K562 (cell line): ENCODE measurements at regions not wholly inside any gene's neighbourhood (a gene's known extent, or its start where the extent isn't known, plus 50 kb on each side); places are given as distances from the start of the nearest gene placed in this dataset.

Experiments used
- ATAC-seq: fragments of 200-7000 bp; cut with Tn5 transposase; 3 replicates; pipeline ENCODE4 v1.9.1; 2020; ENCODE audit warnings: moderate library complexity
- BruUV-seq: library from RNA; stranded (reverse); fragments of 400-500 nt; replicated peaks from 2 replicates; lab custom pipeline; 2021; lab: Mats Ljungman, UMichigan
- CTCF ChIA-PET: fragments of 300-600 bp; formaldehyde crosslinking; extraction: SDS; loops from one replicate; lab custom pipeline; 2021; ENCODE audit warnings: low intra/inter-chr PET ratio; lab: Yijun Ruan, JAX
- POLR2A ChIA-PET: fragments of 300-600, 350-650 bp; sonication (Branson Sonifier 250); formaldehyde crosslinking; extraction: SDS; loops from one replicate; lab custom pipeline; 2021; ENCODE audit warnings: antibody characterized with exemption, inconsistent platforms; lab: Yijun Ruan, JAX
- DNase-seq, 4 experiments: peaks; one replicate each; pipeline versions ENCODE4 v3.0.0 to v3.0.0-alpha.2; 2011 to 2018; ENCODE audit warnings: low spot score in 3 of 4, mixed read lengths in 3 of 4; ENCODE audit errors: extremely low read depth in 1 of 4
- FAIRE-seq: peaks from 2 replicates; lab custom pipeline; 2011; peaks lifted over from hg19 to GRCh38; lab: Jason Lieb, UNC
- H2AFZ ChIP-seq: 2 replicates; pipeline ENCODE4 v1.6.0; 2011; ENCODE audit warnings: low read depth, low read length, control low read depth, inconsistent platforms
- H3K27ac ChIP-seq: fragments of 200-600 bp; 3 replicates; pipeline ENCODE4 v1.8.0; 2011; ENCODE audit warnings: low read depth, mild to moderate bottlenecking, control low read depth, inconsistent platforms, low read length, moderate library complexity, mixed read lengths; ENCODE audit errors: extremely low read depth
- H3K27me3 ChIP-seq, 2 experiments: fragments of 300-600 bp in 1 of 2; 2 replicates in 1 of 2; 3 replicates in 1 of 2; pipeline versions ENCODE4 v1.6.0 to v1.8.0; 2011; ENCODE audit warnings: inconsistent platforms in 2 of 2, low read length in 2 of 2, mild to moderate bottlenecking in 1 of 2, mixed read lengths in 1 of 2, moderate library complexity in 1 of 2; ENCODE audit not compliant: control insufficient read depth in 2 of 2, insufficient read depth in 2 of 2
- H3K36me3 ChIP-seq: fragments of 300-600 bp; 3 replicates; pipeline ENCODE4 v1.8.0; 2011; ENCODE audit warnings: mild to moderate bottlenecking, low read length, inconsistent platforms; ENCODE audit not compliant: control insufficient read depth, insufficient read depth
- H3K4me1 ChIP-seq, 2 experiments: fragments of 200-600 bp in 1 of 2; replicated peaks in 1 of 2; 2 replicates in 1 of 2; 3 replicates in 1 of 2; pipeline versions ENCODE4 v1.5.1 to v1.8.0; 2011; ENCODE audit warnings: inconsistent platforms in 2 of 2, low read length in 2 of 2, mild to moderate bottlenecking in 1 of 2, mixed read lengths in 1 of 2, moderate library complexity in 1 of 2; ENCODE audit not compliant: control insufficient read depth in 2 of 2, insufficient read depth in 2 of 2
- H3K4me2 ChIP-seq: 2 replicates; pipeline ENCODE4 v1.6.1; 2011; ENCODE audit warnings: low read length, control low read depth, inconsistent platforms, mixed read lengths; ENCODE audit not compliant: insufficient read depth
- H3K4me3 ChIP-seq: fragments of 200-600 bp; sonication (generic), shearing (Covaris generic); 2 replicates; pipeline ENCODE4 v1.5.1; 2016; ENCODE audit warnings: control low read depth, inconsistent platforms
- H3K79me2 ChIP-seq: fragments of 200-600 bp; 3 replicates; pipeline ENCODE4 v1.8.0; 2011; ENCODE audit warnings: low read length, inconsistent platforms; ENCODE audit not compliant: control insufficient read depth, insufficient read depth
- H3K9ac ChIP-seq, 2 experiments: 2 replicates each; pipeline versions ENCODE4 v1.6.0 to v1.6.1; 2011; ENCODE audit warnings: low read depth in 2 of 2, low read length in 2 of 2, control low read depth in 1 of 2, inconsistent platforms in 1 of 2, mild to moderate bottlenecking in 1 of 2, mixed read lengths in 1 of 2; ENCODE audit not compliant: insufficient read depth in 1 of 2
- H3K9me1 ChIP-seq: one replicate; pipeline ENCODE4 v1.6.0; 2011; ENCODE audit warnings: inconsistent platforms, mild to moderate bottlenecking, low read length, moderate library complexity; ENCODE audit not compliant: control insufficient read depth, insufficient read depth
- H3K9me3 ChIP-seq: replicated peaks from 2 replicates; pipeline ENCODE4 v1.5.1; 2011; ENCODE audit warnings: low read depth, low read length, inconsistent platforms; ENCODE audit not compliant: control insufficient read depth, insufficient read depth
- H4K20me1 ChIP-seq: replicated peaks from 2 replicates; pipeline ENCODE4 v1.6.1; 2011; ENCODE audit warnings: low read length, inconsistent platforms, mixed read lengths; ENCODE audit not compliant: control insufficient read depth, insufficient read depth
- GTF2B ChIP-seq: IDR thresholded peaks from 2 replicates; pipeline ENCODE4 v1.6.1; 2011; ENCODE audit not compliant: insufficient read length; ENCODE audit errors: extremely low read depth
- ZNF3 ChIP-seq: fragments of 250-450 bp; sonication (Bioruptor Pico); IDR thresholded peaks from 2 replicates; pipeline ENCODE4 v1.5.0; 2021; ENCODE audit warnings: mild to moderate bottlenecking, moderate library complexity
- WGBS: fragments of 100-300 bp; shearing (Covaris generic); methylation state at CpG from one replicate; pipeline ENCODE4 v1.1.6; 2016; ENCODE audit warnings: low coverage, mixed read lengths; ENCODE audit not compliant: insufficient coverage; ENCODE audit errors: missing lambda C conversion rate; 5-methylcytosine and 5-hydroxymethylcytosine counted together
- in situ Hi-C: fragments of 300-500 bp; cut with MboI; formaldehyde crosslinking; loops from 4 replicates; pipeline ENCODE4 v1.15.0; 2018; ENCODE audit warnings: inconsistent platforms, mixed read lengths
- intact Hi-C: fragments of 100-400 bp; cut with micrococcal nuclease; formaldehyde crosslinking; loops from 2 replicates; pipeline ENCODE4 v1.14.2; 2022

- no peak overlapping the region for H3K27ac ChIP-seq
- peaks cover 5% of the 10 kb centered on the region; the same call in 1 of the 2 replicates for H3K9me3 ChIP-seq
- in situ Hi-C loops (no loop called here), intact Hi-C loops (no loop called here)
- no peak for ATAC-seq
- H2AFZ ChIP-seq = no peak overlapping the region
- H3K36me3 ChIP-seq = no peaks in the 10 kb centered on the region
- BruUV-seq = no TSS peak
- no peaks in the 10 kb centered on the region for H3K79me2 ChIP-seq
- no peak overlapping the region for H3K9ac ChIP-seq
- WGBS = 0% methylated on average over 5 of the region's 5 CpGs
- DNase-seq = no peak
- ChIA-PET CTCF (no interaction called here), POLR2A (no interaction called here)
- H3K27me3 ChIP-seq = no peaks in the 10 kb centered on the region
- no peaks in the 10 kb centered on the region for H4K20me1 ChIP-seq
- no peaks in the 10 kb centered on the region for H3K9me1 ChIP-seq
- no peak for TF ChIP-seq ZNF3 (CRISPR knock-in tag)
- no peak for FAIRE-seq
- no peaks in the 10 kb centered on the region for H3K4me1 ChIP-seq
- H3K4me3 ChIP-seq = no peak overlapping the region
- no peak overlapping the region for H3K4me2 ChIP-seq
These were observed 379.7 kb upstream of the CNTN6 start for GRCh38 chr3:713006-713621.

- POLR2A ChIA-PET = no interaction called here
- 3% methylated on average over 5 of the region's 5 CpGs for WGBS
These were observed 378.7 kb upstream of the CNTN6 start for GRCh38 chr3:713947-714620.

More at GRCh38 chr3:713947-714620, 378.7 kb upstream of the CNTN6 start:
- no peaks in the 10 kb centered on the region for H4K20me1 ChIP-seq
- no peak overlapping the region for H3K4me2 ChIP-seq
- TF ChIP-seq GTF2B = no peak
- BruUV-seq = no TSS peak
- H3K27ac ChIP-seq = no peak overlapping the region
- H3K9me3 ChIP-seq = peaks cover 5% of the 10 kb centered on the region; the same call in 1 of the 2 replicates
- H3K9me1 ChIP-seq = no peaks in the 10 kb centered on the region
- H3K36me3 ChIP-seq = no peaks in the 10 kb centered on the region
- H3K79me2 ChIP-seq = no peaks in the 10 kb centered on the region
- H3K4me1 ChIP-seq = no peaks in the 10 kb centered on the region
- H3K9ac ChIP-seq = no peak overlapping the region
- no peaks in the 10 kb centered on the region for H3K27me3 ChIP-seq
- H3K4me3 ChIP-seq = no peak overlapping the region
- FAIRE-seq = no peak
- CTCF ChIA-PET = no interaction called here
- no peak for ATAC-seq
- H2AFZ ChIP-seq = no peak overlapping the region
- no peak for DNase-seq
- intact Hi-C loops = no loop called here
- in situ Hi-C loops = no loop called here
